ENCODE measurements at regions not wholly inside any gene's neighbourhood (a gene's known extent, or its start where the extent isn't known, plus 50 kb on each side); places are given as distances from the start of the nearest gene placed in this dataset.
"Not testable (repeated sequence)": the region's sequence is repeated elsewhere in the genome, so short reads cannot be mapped to it uniquely, and the experiment has no call there.

GRCh38 chr5:52255308-52255707 is 532.4 kb upstream of the ITGA1 start:
- DNase-seq = no peak

GRCh38 chr5:52262844-52263243 is 524.9 kb upstream of the ITGA1 start:
- DNase-seq = no peak

GRCh38 chr5:52269401-52269800 is 518.3 kb upstream of the ITGA1 start:
- no peak for DNase-seq

GRCh38 chr5:52269859-52270258 is 517.9 kb upstream of the ITGA1 start:
- no peak for DNase-seq

GRCh38 chr5:52275639-52276038 is 512.1 kb upstream of the ITGA1 start:
- DNase-seq = no peak

DNA sequence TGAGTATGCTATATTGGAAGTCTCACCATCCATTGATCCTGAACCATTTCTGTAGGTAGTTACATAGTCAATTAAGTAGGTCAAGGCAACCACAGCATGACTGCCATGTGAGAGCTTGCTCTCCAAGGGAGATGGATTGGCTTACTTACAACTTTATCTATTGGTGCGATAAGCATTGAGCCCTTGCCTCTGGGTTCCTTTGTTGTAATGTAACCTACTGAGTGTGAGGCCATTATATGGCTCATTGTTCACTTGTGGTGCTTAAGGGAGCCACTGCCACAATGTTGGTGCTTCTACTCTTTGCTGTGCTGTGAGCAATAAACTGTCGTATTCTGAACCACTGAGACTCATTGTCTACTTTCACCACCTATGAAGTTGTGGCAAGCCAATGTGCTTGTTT is 510.6 kb upstream of the ITGA1 start:
- no peak for DNase-seq

GRCh38 chr5:52282647-52283046 is 505.1 kb upstream of the ITGA1 start:
- no peak for DNase-seq

DNA sequence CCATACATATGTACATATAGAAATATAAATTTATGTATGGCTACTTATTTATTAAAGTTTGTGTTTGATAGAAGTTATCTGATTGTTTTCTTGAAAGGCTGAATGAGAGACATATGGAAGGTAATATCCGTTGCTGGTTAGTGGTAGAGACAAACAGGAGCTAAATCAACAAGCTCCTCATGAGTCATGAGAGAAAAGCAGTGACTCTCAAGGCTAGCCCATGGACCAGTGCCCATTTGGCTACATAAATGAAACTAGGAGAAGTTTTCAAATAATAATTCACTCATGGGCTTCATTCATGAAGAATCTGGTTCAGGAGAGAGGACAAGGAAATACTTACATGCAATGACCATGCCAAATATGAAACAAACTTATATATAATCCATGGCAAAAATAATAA is 504.5 kb upstream of the ITGA1 start:
- no peak for DNase-seq

DNA sequence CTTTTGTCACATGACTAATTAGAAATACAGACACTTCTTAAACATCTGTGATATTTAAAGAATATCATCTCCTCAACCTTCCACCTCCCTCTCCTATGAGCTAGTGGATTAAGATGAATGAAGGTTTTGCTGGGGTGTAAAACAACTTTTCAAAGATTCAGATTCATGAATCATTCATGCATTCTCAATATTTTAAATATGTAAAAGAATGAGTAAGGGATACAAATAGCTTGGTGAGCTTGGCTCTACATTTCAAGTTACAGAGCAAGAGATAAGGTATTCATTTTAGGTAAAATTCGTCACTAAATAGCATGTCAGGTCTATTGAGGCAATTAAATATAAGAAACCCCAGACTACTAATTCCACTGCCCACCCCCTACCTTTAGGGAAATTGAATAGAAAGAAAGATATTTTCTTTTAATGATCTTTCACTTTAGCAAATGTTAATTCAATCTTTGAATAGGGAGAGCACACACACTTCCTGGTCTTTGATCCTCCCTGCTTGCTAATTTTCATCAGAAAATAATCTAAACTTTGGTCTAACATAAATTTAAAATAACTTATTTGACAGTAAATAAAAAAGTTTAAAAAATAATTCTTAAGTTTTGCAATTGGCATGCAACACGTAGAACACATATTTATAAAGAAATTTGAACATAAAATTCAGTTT is 486.9 kb upstream of the ITGA1 start:
- no peak for DNase-seq

- not testable (repeated sequence) for DNase-seq
Observed at GRCh38 chr5:52304816-52305215, 482.9 kb upstream of the ITGA1 start.

- DNase-seq = no peak
Observed at GRCh38 chr5:52328220-52328806, 459.4 kb upstream of the ITGA1 start.

DNA sequence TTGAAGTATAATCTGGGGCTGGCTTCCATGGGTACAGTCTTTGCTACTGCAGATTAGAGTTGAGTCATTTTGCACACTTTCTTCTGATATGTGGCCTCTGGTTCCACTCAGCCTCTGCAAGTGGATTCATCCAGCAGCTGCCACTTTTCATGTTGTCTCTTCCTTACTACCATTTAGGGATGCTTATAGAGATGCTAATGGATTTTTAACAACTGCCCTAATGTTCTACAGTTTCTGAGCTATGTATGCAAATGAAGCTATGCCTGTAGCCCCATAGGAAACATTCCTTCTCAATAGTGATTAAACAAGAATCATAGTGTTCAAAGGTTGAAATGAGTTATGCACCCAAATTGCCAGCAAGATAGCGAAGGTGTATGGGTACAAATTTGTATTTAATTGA is 456.0 kb upstream of the ITGA1 start:
- DNase-seq = no peak

DNA sequence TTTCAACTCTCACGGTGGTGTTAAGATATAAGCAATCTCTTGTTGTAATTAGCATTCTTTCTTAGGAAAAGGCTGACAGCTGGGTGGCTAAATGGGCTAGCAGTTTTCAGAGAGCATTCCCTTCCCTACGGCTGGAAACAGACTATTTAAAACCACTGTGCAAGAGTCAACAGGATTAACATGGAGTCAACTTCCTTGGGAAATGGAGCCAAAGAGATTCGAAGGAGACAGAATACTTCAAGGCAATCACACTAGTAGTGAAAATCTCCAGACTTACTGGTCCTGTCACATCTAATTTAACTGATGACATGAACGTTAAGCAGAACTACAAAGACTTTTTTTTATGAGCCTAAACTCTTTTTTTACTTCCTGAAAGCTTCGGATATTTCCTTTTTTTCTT is 453.3 kb upstream of the ITGA1 start:
- no peak for DNase-seq

DNA sequence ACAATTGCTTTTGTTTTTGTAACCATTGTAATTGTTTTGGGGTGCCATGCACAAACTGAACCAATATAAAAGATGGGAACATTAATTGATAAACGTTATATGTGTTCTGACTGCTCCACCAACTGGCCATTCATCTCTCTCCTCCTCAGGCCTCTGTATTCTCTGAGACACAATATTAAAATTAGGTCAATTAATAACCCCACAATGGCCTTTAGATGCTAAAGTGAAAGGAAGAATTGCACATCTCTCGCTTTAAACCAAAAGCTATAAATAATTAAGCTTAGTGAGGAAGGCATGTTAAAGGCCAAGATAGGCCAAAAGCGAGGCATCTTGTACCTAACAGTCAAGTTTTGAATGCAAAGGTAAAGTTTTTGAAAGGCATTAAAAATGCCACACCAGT is 448.4 kb upstream of the ITGA1 start:
- DNase-seq = no peak

- no peak for DNase-seq
Observed at GRCh38 chr5:52342361-52342760, 445.4 kb upstream of the ITGA1 start.

GRCh38 chr5:52356311-52356918 is 431.3 kb upstream of the ITGA1 start:
- no peak for DNase-seq

GRCh38 chr5:52359261-52359660 is 428.5 kb upstream of the ITGA1 start:
- DNase-seq = no peak

DNA sequence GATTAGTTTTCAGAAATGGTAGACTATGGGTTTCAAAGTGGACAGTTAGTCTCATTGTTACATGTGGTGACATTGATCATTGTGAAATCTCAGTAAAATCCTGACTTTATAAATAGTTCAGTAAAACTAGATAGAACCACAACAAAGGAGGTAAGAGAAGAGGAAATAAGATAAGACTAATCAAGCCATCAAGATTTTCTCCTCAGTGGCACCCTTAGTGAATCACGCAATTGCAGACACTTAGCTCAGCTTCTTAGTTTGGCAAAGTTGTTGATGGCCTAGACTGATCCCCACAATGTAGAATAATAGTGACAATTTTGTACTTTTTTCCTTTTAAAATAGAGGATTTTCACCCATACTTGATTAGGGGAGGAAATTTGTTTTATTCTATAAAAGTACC is 426.7 kb upstream of the ITGA1 start:
- DNase-seq = no peak

DNA sequence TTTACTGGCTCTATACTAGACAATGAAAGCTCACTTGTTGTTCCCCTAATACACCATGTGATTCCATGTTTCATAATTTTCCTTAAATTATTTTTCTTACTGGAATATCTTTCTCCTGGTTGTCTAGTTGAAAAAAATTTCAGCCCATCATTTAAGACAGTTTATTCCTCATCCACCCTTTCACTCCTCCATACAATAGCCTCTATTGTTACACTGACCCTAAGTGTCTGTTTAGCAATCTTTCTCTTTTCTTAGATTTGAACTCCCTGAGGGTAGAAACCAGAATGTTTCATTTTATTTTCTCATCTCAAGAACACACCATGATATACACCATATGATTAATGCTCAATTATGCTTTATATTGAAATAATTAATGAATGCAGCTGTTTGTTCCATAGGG is 413.4 kb upstream of the ITGA1 start:
- DNase-seq = no peak

DNA sequence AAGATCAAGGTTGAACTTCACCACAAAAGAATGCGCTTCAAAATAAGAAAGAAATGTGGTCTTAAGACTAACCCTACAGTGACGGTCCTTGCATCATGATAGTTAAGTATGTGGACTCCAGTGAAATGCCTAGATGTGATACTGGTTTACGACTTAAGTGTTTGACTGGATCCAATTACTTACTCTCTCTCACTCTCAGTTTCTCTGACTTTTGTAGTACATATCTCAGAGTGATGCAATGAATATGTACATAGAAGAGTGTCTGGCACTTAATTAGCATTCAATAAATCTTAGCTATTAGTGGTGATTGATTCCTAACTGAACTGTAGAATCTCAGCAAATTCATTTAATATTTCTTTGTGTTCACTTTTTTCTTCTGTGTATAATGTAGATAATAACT is 411.7 kb upstream of the ITGA1 start:
- DNase-seq = no peak

- DNase-seq = no peak
Observed at GRCh38 chr5:52376592-52376991, 411.1 kb upstream of the ITGA1 start.

DNA sequence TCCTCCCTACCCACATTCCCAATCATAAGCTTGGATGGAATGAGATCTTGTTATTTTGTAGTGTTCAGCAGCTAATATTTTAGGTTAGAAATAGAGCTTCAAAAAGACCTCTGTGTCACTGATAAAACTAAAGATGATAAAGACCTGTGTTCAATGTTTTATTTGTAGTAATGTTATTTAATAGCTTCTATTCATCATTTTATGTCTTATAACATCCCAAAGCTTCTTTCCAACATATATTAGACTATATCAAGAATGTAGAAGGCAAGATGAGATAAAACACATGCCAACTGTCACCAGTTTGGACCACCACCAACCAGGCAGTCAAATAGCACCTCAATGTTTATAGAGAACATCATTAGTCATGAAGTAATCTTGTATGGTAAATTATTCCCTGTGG is 409.5 kb upstream of the ITGA1 start:
- no peak for DNase-seq

DNA sequence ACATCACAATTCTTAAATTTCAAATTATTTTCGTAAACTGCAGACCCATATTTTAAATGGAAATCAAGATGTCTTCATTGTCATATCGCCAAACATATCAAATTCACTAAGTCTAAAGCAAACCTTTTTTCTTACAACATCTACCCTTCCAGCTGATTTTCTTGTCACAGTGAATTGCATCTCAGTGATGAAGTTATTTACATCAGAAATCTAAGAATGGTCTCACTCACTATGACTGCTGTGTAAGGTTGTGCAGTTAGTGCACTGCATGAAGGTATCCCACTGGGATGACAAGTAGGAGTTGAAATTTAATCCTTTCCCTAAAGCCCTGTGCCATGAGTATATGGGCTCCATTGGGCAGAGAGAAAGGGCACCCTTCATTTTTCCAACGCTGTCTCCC is 399.4 kb upstream of the ITGA1 start:
- DNase-seq = no peak

GRCh38 chr5:52392321-52392720 is 395.4 kb upstream of the ITGA1 start:
- DNase-seq = no peak

GRCh38 chr5:52409835-52410234 is 377.9 kb upstream of the ITGA1 start:
- DNase-seq = no peak
